Natural killer cell treated with Interleukin-12 subunit alpha and Interleukin-12 subunit beta and Interleukin-15 and Interleukin-18, amount 100 ng/mL, for 72 hours (primary cell): ENCODE measurements at regions not wholly inside any gene's neighbourhood (a gene's known extent, or its start where the extent isn't known, plus 50 kb on each side); places are given as distances from the start of the nearest gene placed in this dataset.
"Not testable (repeated sequence)": the region's sequence is repeated elsewhere in the genome, so short reads cannot be mapped to it uniquely, and the experiment has no call there.

Source experiments
- ATAC-seq, 2 donors: fragments of 150-1000 bp; cut with Tn5 transposase in 1 of 2; sonication (Bioruptor Pico), chemical (Tn5 transposase) in 1 of 2; 2 replicates each; pipeline ENCODE4 v1.10.0; 2021
- DNase-seq: peaks from one replicate; pipeline ENCODE4 v3.0.0; 2022; ENCODE audit warnings: low spot score
- H3K27ac Mint-ChIP-seq, 2 donors: 1 replicate in 1 of 2; 2 replicates in 1 of 2; pipeline ENCODE4 v1.8.0; 2022; ENCODE audit warnings: mixed read lengths in 2 of 2, mild to moderate bottlenecking in 1 of 2, moderate library complexity in 1 of 2
- H3K27me3 Mint-ChIP-seq, 2 donors: 1 replicate in 1 of 2; 2 replicates in 1 of 2; pipeline ENCODE4 v1.8.0; 2022; ENCODE audit warnings: mixed read lengths in 2 of 2
- H3K36me3 Mint-ChIP-seq: one replicate; pipeline ENCODE4 v1.8.0; 2022; ENCODE audit warnings: mixed read lengths
- H3K4me1 Mint-ChIP-seq, 2 donors: 1 replicate in 1 of 2; 2 replicates in 1 of 2; pipeline ENCODE4 v1.8.0; 2022; ENCODE audit warnings: low read depth in 2 of 2, mixed read lengths in 2 of 2, mild to moderate bottlenecking in 1 of 2
- H3K4me3 Mint-ChIP-seq: one replicate; pipeline ENCODE4 v1.8.0; 2022; ENCODE audit warnings: mixed read lengths
- H3K9me3 Mint-ChIP-seq: 2 replicates; pipeline ENCODE4 v1.8.0; 2022; ENCODE audit warnings: mixed read lengths

- Mint-ChIP-seq H3K4me1 (no peaks in the 10 kb centered on the region), H3K27ac (no peak overlapping the region), H3K9me3 (peaks cover 3% of the 10 kb centered on the region), H3K36me3 (no peaks in the 10 kb centered on the region), H3K4me3 (no peak overlapping the region), H3K27me3 (no peaks in the 10 kb centered on the region)
- no peak for ATAC-seq
- no peak for DNase-seq
Measured at GRCh38 chr16:59342669-59343068, 608.6 kb upstream of the GOT2 start.

- H3K4me3 Mint-ChIP-seq = no peak overlapping the region
- H3K4me1 Mint-ChIP-seq = no peaks in the 10 kb centered on the region
- no peak overlapping the region for H3K27ac Mint-ChIP-seq
- no peaks in the 10 kb centered on the region for H3K27me3 Mint-ChIP-seq
- ATAC-seq (no peak), DNase-seq (no peak)
- H3K9me3 Mint-ChIP-seq = peaks cover 3% of the 10 kb centered on the region
- H3K36me3 Mint-ChIP-seq = no peaks in the 10 kb centered on the region
Measured at GRCh38 chr16:59341368-59341767, 607.3 kb upstream of the GOT2 start.

GRCh38 chr16:59339871-59340270, 605.8 kb upstream of the GOT2 start:
- Mint-ChIP-seq H3K9me3 (peaks cover 3% of the 10 kb centered on the region), H3K4me1 (no peaks in the 10 kb centered on the region), H3K4me3 (no peak overlapping the region), H3K36me3 (no peaks in the 10 kb centered on the region), H3K27ac (no peak overlapping the region), H3K27me3 (no peaks in the 10 kb centered on the region)
- no peak for DNase-seq
- ATAC-seq = no peak

- Mint-ChIP-seq H3K9me3 (peaks cover 9% of the 10 kb centered on the region), H3K27me3 (no peaks in the 10 kb centered on the region), H3K4me3 (no peak overlapping the region), H3K4me1 (no peaks in the 10 kb centered on the region), H3K27ac (no peak overlapping the region), H3K36me3 (no peaks in the 10 kb centered on the region)
- DNase-seq (no peak), ATAC-seq (no peak)
Measured at GRCh38 chr16:59336136-59336695, 602.1 kb upstream of the GOT2 start.

- H3K4me3 Mint-ChIP-seq, H3K27ac Mint-ChIP-seq, H3K4me1 Mint-ChIP-seq, H3K27me3 Mint-ChIP-seq, DNase-seq, H3K36me3 Mint-ChIP-seq, ATAC-seq: not testable (repeated sequence)
- peaks cover 12% of the 10 kb centered on the region for H3K9me3 Mint-ChIP-seq
Measured at GRCh38 chr16:59331708-59332107, 597.6 kb upstream of the GOT2 start.

- Mint-ChIP-seq H3K36me3 (no peaks in the 10 kb centered on the region), H3K9me3 (peaks cover 12% of the 10 kb centered on the region), H3K4me1 (no peaks in the 10 kb centered on the region), H3K27me3 (no peaks in the 10 kb centered on the region), H3K27ac (no peak overlapping the region), H3K4me3 (no peak overlapping the region)
- DNase-seq (no peak), ATAC-seq (no peak)
Measured at GRCh38 chr16:59330019-59330670, 596.0 kb upstream of the GOT2 start.

- no peak overlapping the region for H3K4me3 Mint-ChIP-seq
- no peak for ATAC-seq
- no peak for DNase-seq
- H3K36me3 Mint-ChIP-seq = no peaks in the 10 kb centered on the region
- no peaks in the 10 kb centered on the region for H3K27me3 Mint-ChIP-seq
- H3K4me1 Mint-ChIP-seq = no peaks in the 10 kb centered on the region
- H3K27ac Mint-ChIP-seq = no peak overlapping the region
- H3K9me3 Mint-ChIP-seq = peaks cover 12% of the 10 kb centered on the region
Measured at GRCh38 chr16:59328961-59329360, 594.8 kb upstream of the GOT2 start.

- no peaks in the 10 kb centered on the region for H3K36me3 Mint-ChIP-seq
- H3K4me3 Mint-ChIP-seq = no peak overlapping the region
- peaks cover 12% of the 10 kb centered on the region for H3K9me3 Mint-ChIP-seq
- DNase-seq = no peak
- H3K27me3 Mint-ChIP-seq = no peaks in the 10 kb centered on the region
- no peak for ATAC-seq
- H3K4me1 Mint-ChIP-seq = no peaks in the 10 kb centered on the region
- H3K27ac Mint-ChIP-seq = no peak overlapping the region
Measured at GRCh38 chr16:59327894-59328293, 593.8 kb upstream of the GOT2 start.

- no peak overlapping the region for H3K27ac Mint-ChIP-seq
- no peaks in the 10 kb centered on the region for H3K36me3 Mint-ChIP-seq
- H3K4me3 Mint-ChIP-seq = no peak overlapping the region
- H3K4me1 Mint-ChIP-seq = no peaks in the 10 kb centered on the region
- peaks cover 10% of the 10 kb centered on the region for H3K9me3 Mint-ChIP-seq
- H3K27me3 Mint-ChIP-seq = peaks cover 0 to under 1% of the 10 kb centered on the region in 2 donors
- no peak for ATAC-seq
- no peak for DNase-seq
Measured at GRCh38 chr16:59326955-59327354, 592.8 kb upstream of the GOT2 start.

- Mint-ChIP-seq H3K4me3 (no peak overlapping the region), H3K27ac (no peak overlapping the region), H3K36me3 (no peaks in the 10 kb centered on the region), H3K4me1 (no peaks in the 10 kb centered on the region), H3K27me3 (peaks cover 0 to 5% of the 10 kb centered on the region in 2 donors), H3K9me3 (peaks cover 6% of the 10 kb centered on the region)
- DNase-seq = no peak
- no peak for ATAC-seq
Measured at GRCh38 chr16:59324462-59324861, 590.3 kb upstream of the GOT2 start.

- ATAC-seq = no peak
- Mint-ChIP-seq H3K36me3 (no peaks in the 10 kb centered on the region), H3K4me3 (no peak overlapping the region), H3K4me1 (no peaks in the 10 kb centered on the region), H3K9me3 (peaks cover 2% of the 10 kb centered on the region), H3K27ac (no peak overlapping the region), H3K27me3 (peaks cover 0 to 5% of the 10 kb centered on the region in 2 donors)
- DNase-seq = no peak
Measured at GRCh38 chr16:59320657-59321056, 586.5 kb upstream of the GOT2 start.

GRCh38 chr16:59319871-59320270, 585.8 kb upstream of the GOT2 start:
- Mint-ChIP-seq H3K9me3 (peaks cover 2% of the 10 kb centered on the region), H3K4me3 (no peak overlapping the region), H3K27me3 (peaks cover 0 to 5% of the 10 kb centered on the region in 2 donors), H3K4me1 (no peaks in the 10 kb centered on the region), H3K36me3 (no peaks in the 10 kb centered on the region), H3K27ac (no peak overlapping the region)
- ATAC-seq (no peak), DNase-seq (no peak)

- H3K27ac Mint-ChIP-seq = no peak overlapping the region
- no peaks in the 10 kb centered on the region for H3K4me1 Mint-ChIP-seq
- H3K4me3 Mint-ChIP-seq = no peak overlapping the region
- peaks cover 5% of the 10 kb centered on the region for H3K9me3 Mint-ChIP-seq
- H3K27me3 Mint-ChIP-seq = no peaks in the 10 kb centered on the region
- H3K36me3 Mint-ChIP-seq = no peaks in the 10 kb centered on the region
- ATAC-seq (no peak), DNase-seq (no peak)
Measured at GRCh38 chr16:59305850-59306249, 571.7 kb upstream of the GOT2 start.

- ATAC-seq (no peak), DNase-seq (no peak)
- H3K27me3 Mint-ChIP-seq = no peaks in the 10 kb centered on the region
- H3K4me3 Mint-ChIP-seq = no peak overlapping the region
- H3K9me3 Mint-ChIP-seq = peaks cover 10% of the 10 kb centered on the region
- H3K27ac Mint-ChIP-seq = no peak overlapping the region
- no peaks in the 10 kb centered on the region for H3K36me3 Mint-ChIP-seq
- H3K4me1 Mint-ChIP-seq = no peaks in the 10 kb centered on the region
Measured at GRCh38 chr16:59296888-59297287, 562.8 kb upstream of the GOT2 start.
